NCI-H187 treated with DMSO at 0.1 percent for 48 hours (cell line): ENCODE measurements at regions not wholly inside any gene's neighbourhood (a gene's known extent, or its start where the extent isn't known, plus 50 kb on each side); places are given as distances from the start of the nearest gene placed in this dataset.
"Not testable (repeated sequence)": the region's sequence is repeated elsewhere in the genome, so short reads cannot be mapped to it uniquely, and the experiment has no call there.

Experiments
- DNase-seq: peaks from one replicate; lab custom pipeline; 2025; lab: John Stamatoyannopoulos, UW

GRCh38 chr1:70751676-70752287, 295.8 kb downstream of the PTGER3 start:
- DNase-seq = not testable (repeated sequence)

GRCh38 chr1:70754701-70755100, 292.9 kb downstream of the PTGER3 start:
- DNase-seq = no peak

GRCh38 chr1:70760154-70760553, 287.5 kb downstream of the PTGER3 start:
- no peak for DNase-seq

GRCh38 chr1:70762386-70762785, 285.2 kb downstream of the PTGER3 start:
- no peak for DNase-seq

- DNase-seq = no peak
These were observed 282.9 kb downstream of the PTGER3 start for GRCh38 chr1:70764747-70765146.

- DNase-seq = no peak
These were observed 280.2 kb downstream of the PTGER3 start for GRCh38 chr1:70767377-70767776.

GRCh38 chr1:70768216-70768615, 279.4 kb downstream of the PTGER3 start:
- no peak for DNase-seq

- DNase-seq = no peak
These were observed 269.4 kb downstream of the PTGER3 start for GRCh38 chr1:70778056-70778762.

GRCh38 chr1:70778934-70779333, 268.7 kb downstream of the PTGER3 start:
- no peak for DNase-seq

GRCh38 chr1:70779571-70779970, 268.0 kb downstream of the PTGER3 start:
- no peak for DNase-seq

- DNase-seq = no peak
These were observed 262.3 kb downstream of the PTGER3 start for GRCh38 chr1:70785287-70785686.

GRCh38 chr1:70790232-70790923, 257.2 kb downstream of the PTGER3 start:
- no peak for DNase-seq

GRCh38 chr1:70795064-70795463, 252.6 kb downstream of the PTGER3 start:
- DNase-seq = not testable (repeated sequence)

- DNase-seq = not testable (repeated sequence)
These were observed 251.3 kb downstream of the PTGER3 start for GRCh38 chr1:70796298-70796697.

GRCh38 chr1:70802625-70803024, 245.0 kb downstream of the PTGER3 start:
- not testable (repeated sequence) for DNase-seq

GRCh38 chr1:70805641-70806040, 242.0 kb downstream of the PTGER3 start:
- no peak for DNase-seq

- no peak for DNase-seq
These were observed 240.4 kb downstream of the PTGER3 start for GRCh38 chr1:70807088-70807664.

GRCh38 chr1:70809069-70809468, 238.5 kb downstream of the PTGER3 start:
- no peak for DNase-seq

GRCh38 chr1:70811815-70812214, 235.8 kb downstream of the PTGER3 start:
- DNase-seq = no peak

- DNase-seq = no peak
These were observed 235.0 kb downstream of the PTGER3 start for GRCh38 chr1:70812442-70813109.

- no peak for DNase-seq
These were observed 229.2 kb downstream of the PTGER3 start for GRCh38 chr1:70818401-70818800.

GRCh38 chr1:70819231-70819630, 228.4 kb downstream of the PTGER3 start:
- no peak for DNase-seq
